ENCODE measurements at regions not wholly inside any gene's neighbourhood (a gene's known extent, or its start where the extent isn't known, plus 50 kb on each side); places are given as distances from the start of the nearest gene placed in this dataset.

DNA sequence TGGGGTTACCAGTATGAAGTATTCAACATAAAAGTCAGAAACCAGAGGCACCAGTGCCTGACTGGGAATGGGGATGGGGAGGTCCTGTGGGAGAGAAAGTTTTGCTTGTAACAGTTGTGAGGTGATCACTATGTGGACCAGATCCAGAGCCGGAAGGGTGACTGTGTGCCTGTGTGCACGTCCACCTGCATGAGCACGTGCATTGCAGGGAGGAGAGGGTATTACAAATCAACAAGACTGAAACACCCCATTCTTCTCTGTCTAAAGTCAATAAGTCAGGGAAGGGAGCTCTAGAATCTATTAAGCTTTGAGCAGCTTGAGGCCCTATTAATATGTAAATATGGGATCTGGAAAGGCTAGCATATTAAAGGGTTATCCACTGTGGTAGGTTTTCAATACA, 241.0 kb upstream of the ACVR2A start:
- ChIA-PET CTCF (no interaction called here), POLR2A (no interaction called here)
- H3K4me3 ChIP-seq (ENCODE audit: low read depth, low read length) = no peak overlapping the region
- TF ChIP-seq ZFP41 (tag by site-specific recombination; IDR thresholded peaks at IDR 0.05; ENCODE audit: borderline replicate concordance) (no peak), SP2 (tag by site-specific recombination; IDR thresholded peaks at IDR 0.05) (no peak), ZNF16 (tag by site-specific recombination; IDR thresholded peaks at IDR 0.05; ENCODE audit: low read depth) (no peak), GFI1B (tag by site-specific recombination; IDR thresholded peaks at IDR 0.05) (no peak), ZSCAN4 (tag by site-specific recombination; IDR thresholded peaks at IDR 0.05) (no peak)
- TF ChIP-seq, protein P1, sequence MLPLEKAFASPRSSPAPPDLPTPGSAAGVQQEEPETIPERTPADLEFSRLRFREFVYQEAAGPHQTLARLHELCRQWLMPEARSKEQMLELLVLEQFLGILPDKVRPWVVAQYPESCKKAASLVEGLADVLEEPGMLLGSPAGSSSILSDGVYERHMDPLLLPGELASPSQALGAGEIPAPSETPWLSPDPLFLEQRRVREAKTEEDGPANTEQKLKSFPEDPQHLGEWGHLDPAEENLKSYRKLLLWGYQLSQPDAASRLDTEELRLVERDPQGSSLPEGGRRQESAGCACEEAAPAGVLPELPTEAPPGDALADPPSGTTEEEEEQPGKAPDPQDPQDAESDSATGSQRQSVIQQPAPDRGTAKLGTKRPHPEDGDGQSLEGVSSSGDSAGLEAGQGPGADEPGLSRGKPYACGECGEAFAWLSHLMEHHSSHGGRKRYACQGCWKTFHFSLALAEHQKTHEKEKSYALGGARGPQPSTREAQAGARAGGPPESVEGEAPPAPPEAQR (tag by site-specific recombination; IDR thresholded peaks at IDR 0.05) = no peak
- TF ChIP-seq, protein P2, sequence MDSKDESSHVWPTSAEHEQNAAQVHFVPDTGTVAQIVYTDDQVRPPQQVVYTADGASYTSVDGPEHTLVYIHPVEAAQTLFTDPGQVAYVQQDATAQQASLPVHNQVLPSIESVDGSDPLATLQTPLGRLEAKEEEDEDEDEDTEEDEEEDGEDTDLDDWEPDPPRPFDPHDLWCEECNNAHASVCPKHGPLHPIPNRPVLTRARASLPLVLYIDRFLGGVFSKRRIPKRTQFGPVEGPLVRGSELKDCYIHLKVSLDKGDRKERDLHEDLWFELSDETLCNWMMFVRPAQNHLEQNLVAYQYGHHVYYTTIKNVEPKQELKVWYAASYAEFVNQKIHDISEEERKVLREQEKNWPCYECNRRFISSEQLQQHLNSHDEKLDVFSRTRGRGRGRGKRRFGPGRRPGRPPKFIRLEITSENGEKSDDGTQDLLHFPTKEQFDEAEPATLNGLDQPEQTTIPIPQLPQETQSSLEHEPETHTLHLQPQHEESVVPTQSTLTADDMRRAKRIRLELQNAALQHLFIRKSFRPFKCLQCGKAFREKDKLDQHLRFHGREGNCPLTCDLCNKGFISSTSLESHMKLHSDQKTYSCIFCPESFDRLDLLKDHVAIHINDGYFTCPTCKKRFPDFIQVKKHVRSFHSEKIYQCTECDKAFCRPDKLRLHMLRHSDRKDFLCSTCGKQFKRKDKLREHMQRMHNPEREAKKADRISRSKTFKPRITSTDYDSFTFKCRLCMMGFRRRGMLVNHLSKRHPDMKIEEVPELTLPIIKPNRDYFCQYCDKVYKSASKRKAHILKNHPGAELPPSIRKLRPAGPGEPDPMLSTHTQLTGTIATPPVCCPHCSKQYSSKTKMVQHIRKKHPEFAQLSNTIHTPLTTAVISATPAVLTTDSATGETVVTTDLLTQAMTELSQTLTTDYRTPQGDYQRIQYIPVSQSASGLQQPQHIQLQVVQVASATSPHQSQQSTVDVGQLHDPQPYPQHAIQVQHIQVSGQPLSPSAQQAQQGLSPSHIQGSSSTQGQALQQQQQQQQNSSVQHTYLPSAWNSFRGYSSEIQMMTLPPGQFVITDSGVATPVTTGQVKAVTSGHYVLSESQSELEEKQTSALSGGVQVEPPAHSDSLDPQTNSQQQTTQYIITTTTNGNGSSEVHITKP (tag by site-specific recombination; IDR thresholded peaks at IDR 0.05) = no peak
- H3K27ac ChIP-seq (ENCODE audit: extremely low read depth, low read depth, low read length) = no peak overlapping the region
- no peaks in the 10 kb centered on the region for H3K36me3 ChIP-seq (ENCODE audit: control insufficient read depth in 2 of 2, insufficient read depth in 1 of 2, low read length in 2 of 2)
- no peaks in the 10 kb centered on the region for H3K4me1 ChIP-seq (ENCODE audit: control insufficient read depth, insufficient read depth, low read length)
- no peaks in the 10 kb centered on the region for H3K9me3 ChIP-seq (ENCODE audit: control insufficient read depth, insufficient read depth, low read depth, low read length)

DNA sequence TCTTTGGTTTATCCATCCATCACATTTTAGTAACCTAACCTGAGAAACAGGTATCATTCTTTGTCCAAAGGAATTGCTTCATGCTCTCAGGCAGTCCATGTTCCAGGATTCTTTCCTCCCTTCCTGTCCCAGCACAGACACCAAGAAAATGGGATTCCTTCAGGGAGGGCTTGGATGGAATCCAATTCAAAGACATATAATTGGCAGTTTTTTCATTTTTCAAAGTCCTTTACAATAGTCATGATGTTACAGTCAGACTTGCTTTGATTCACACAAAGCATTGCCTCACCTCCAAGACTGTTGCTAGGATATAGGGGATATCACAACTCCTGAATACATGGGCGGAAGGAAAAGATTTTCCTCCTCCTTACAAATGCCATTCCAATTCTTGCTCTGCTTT, 241.4 kb upstream of the ACVR2A start:
- TF ChIP-seq ZNF416 (tag by site-specific recombination; IDR thresholded peaks at IDR 0.05) (no peak), ZNF830 (tag by site-specific recombination; IDR thresholded peaks at IDR 0.05; ENCODE audit: low read depth) (no peak), ZNF548 (tag by site-specific recombination; IDR thresholded peaks at IDR 0.05) (no peak), ZNF132 (tag by site-specific recombination; IDR thresholded peaks at IDR 0.05; ENCODE audit: borderline replicate concordance) (no peak)
- H3K27ac ChIP-seq (ENCODE audit: extremely low read depth, low read depth, low read length) = no peak overlapping the region
- ChIA-PET CTCF (no interaction called here), POLR2A (no interaction called here)
- no peaks in the 10 kb centered on the region for H3K9me3 ChIP-seq (ENCODE audit: control insufficient read depth, insufficient read depth, low read depth, low read length)
- no peaks in the 10 kb centered on the region for H3K4me1 ChIP-seq (ENCODE audit: control insufficient read depth, insufficient read depth, low read length)
- no peak overlapping the region for H3K4me3 ChIP-seq (ENCODE audit: low read depth, low read length)
- H3K36me3 ChIP-seq (ENCODE audit: control insufficient read depth in 2 of 2, insufficient read depth in 1 of 2, low read length in 2 of 2) = no peaks in the 10 kb centered on the region

GRCh38 chr2:147600646-147601045, 244.2 kb upstream of the ACVR2A start:
- no peaks in the 10 kb centered on the region for H3K36me3 ChIP-seq (ENCODE audit: control insufficient read depth in 2 of 2, insufficient read depth in 1 of 2, low read length in 2 of 2)
- H3K9me3 ChIP-seq (ENCODE audit: control insufficient read depth, insufficient read depth, low read depth, low read length) = no peaks in the 10 kb centered on the region
- no peaks in the 10 kb centered on the region for H3K4me1 ChIP-seq (ENCODE audit: control insufficient read depth, insufficient read depth, low read length)
- POLR2A ChIA-PET = no interaction called here
- H3K27ac ChIP-seq (ENCODE audit: extremely low read depth, low read depth, low read length) = no peak overlapping the region
- CTCF ChIA-PET = no interaction called here
- H3K4me3 ChIP-seq (ENCODE audit: low read depth, low read length) = no peak overlapping the region
- TF ChIP-seq ZNF571 (tag by site-specific recombination; IDR thresholded peaks at IDR 0.05) (no peak), ZNF777 (tag by site-specific recombination; IDR thresholded peaks at IDR 0.05; ENCODE audit: borderline replicate concordance) (no peak), TSHZ1 (tag by site-specific recombination; IDR thresholded peaks at IDR 0.05; ENCODE audit: borderline replicate concordance) (no peak), ZNF239 (tag by site-specific recombination; IDR thresholded peaks at IDR 0.05) (no peak), SALL2 (tag by site-specific recombination; IDR thresholded peaks at IDR 0.05; ENCODE audit: borderline replicate concordance) (no peak), KLF9 (tag by site-specific recombination; IDR thresholded peaks at IDR 0.05; ENCODE audit: low read depth) (no peak), YY2 (tag by site-specific recombination; IDR thresholded peaks at IDR 0.05) (no peak), ZNF585B (tag by site-specific recombination; IDR thresholded peaks at IDR 0.05) (no peak), ZNF138 (tag by site-specific recombination; IDR thresholded peaks at IDR 0.05; ENCODE audit: borderline replicate concordance) (no peak), ZSCAN16 (tag by site-specific recombination; IDR thresholded peaks at IDR 0.05) (no peak)
- TF ChIP-seq, protein P3, sequence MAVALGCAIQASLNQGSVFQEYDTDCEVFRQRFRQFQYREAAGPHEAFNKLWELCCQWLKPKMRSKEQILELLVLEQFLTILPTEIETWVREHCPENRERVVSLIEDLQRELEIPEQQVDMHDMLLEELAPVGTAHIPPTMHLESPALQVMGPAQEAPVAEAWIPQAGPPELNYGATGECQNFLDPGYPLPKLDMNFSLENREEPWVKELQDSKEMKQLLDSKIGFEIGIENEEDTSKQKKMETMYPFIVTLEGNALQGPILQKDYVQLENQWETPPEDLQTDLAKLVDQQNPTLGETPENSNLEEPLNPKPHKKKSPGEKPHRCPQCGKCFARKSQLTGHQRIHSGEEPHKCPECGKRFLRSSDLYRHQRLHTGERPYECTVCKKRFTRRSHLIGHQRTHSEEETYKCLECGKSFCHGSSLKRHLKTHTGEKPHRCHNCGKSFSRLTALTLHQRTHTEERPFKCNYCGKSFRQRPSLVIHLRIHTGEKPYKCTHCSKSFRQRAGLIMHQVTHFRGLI (tag by site-specific recombination; IDR thresholded peaks at IDR 0.05) = no peak

All from HEK293 (cell line).